LNCAP (cell line): ENCODE measurements at regions not wholly inside any gene's neighbourhood (a gene's known extent, or its start where the extent isn't known, plus 50 kb on each side); places are given as distances from the start of the nearest gene placed in this dataset.

Experiments used
- CTCF ChIP-seq: fragments of 450-650 bp; IDR thresholded peaks from 2 replicates; pipeline ENCODE4 v1.5.1; 2017; ENCODE audit warnings: mild to moderate bottlenecking

- no peak for TF ChIP-seq CTCF
Measured at GRCh38 chr9:25260046-25260445, 418.2 kb downstream of the TUSC1 start.

DNA sequence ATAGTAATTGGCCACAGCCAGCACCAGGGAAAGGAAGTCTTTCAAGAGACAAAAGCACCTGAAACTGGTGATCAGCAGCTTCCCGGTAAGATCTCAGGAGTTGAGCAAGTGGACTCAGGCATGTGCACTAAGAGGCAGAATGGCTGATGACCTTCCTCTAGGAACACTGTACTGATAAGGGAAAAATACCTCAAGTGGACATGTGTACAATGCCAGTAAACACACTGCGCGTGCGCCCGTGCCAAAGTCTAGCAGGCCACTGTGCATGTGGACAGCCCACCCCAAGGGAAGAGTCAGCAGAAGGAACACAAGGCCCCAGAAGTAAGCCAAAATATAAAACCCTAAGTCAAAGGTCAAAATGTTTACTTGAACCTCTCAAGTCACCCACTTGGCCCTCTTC, 423.0 kb downstream of the TUSC1 start:
- no peak for TF ChIP-seq CTCF

- TF ChIP-seq CTCF, result no peak
Measured at GRCh38 chr9:25254051-25254450, 424.2 kb downstream of the TUSC1 start.

- no peak for TF ChIP-seq CTCF
Measured at GRCh38 chr9:25241421-25241820, 436.8 kb downstream of the TUSC1 start.

DNA sequence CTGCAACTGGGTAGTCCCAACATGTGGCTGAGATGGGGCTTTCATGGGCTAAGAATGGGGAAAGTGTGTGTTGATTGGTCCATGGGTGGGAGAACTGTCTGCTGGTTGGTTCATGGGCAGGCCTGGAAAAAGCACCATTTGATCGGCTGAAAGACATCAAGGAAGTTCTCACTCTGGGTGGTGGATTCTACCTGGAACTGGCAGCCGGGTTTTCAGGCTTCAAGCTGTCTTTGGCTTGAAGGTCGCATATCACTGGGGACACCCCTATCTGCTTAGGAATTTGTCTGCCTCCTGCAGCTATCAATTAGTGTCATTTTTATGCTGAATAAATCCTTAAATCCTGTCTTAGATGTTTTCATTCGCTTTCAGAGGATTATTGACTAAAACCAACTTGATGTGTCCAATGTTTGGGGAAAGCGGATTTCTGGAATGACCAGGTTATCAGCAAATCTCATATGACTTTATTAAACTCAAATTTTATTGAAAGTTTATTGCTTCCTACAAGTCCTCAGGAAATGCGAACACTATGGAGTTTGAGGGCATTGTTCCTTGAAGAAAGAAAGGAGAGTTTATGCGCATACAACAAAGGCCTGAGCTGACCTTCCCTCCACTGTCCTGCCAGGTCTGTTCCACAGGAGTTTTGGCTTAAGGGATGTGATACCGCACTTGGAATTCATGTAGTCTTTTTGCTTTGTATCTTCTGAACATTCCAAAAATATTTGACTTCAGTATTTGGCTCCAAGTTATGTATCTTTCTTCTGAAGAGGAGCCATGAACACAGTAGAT, 451.1 kb downstream of the TUSC1 start:
- TF ChIP-seq CTCF, result no peak

DNA sequence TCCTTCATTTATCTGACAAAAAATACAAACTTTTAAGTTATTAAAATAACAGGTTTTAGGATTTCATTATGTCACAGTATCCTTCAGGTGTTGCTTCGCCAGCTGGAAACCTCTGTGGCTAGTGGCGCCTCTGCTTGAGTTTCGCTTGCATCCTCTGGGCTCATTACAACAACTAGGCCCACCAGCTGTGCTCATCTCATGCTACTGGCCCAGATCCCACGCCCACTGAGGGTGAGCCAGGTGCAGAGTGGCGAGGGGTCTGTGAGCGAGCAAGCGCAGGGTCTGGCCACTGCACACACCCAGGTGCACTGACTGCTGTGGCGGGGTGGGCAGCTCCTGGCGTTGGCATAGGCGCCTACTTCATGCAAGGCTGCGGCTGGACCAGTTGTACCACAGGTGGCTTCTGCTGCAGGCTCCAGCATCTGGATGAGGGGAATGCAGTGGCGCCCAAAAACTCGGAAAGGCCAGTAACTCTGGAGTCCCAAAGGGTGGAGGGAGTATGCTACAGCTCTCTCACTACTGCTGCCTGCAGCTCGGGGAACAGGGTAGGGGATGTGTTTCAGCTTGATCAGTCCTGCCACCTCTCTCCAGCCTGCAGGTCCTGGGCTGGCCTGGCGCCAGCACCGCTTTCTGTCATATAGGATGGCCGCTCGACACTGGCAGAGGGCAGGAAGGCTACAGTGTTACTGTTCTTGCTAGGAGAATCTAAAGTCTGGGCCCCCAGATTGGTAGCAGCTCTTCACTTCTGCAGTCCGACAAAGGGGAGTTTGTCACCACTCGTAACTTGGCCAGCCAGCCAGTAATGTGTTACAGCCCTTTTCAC, 452.1 kb downstream of the TUSC1 start:
- TF ChIP-seq CTCF, result no peak

DNA sequence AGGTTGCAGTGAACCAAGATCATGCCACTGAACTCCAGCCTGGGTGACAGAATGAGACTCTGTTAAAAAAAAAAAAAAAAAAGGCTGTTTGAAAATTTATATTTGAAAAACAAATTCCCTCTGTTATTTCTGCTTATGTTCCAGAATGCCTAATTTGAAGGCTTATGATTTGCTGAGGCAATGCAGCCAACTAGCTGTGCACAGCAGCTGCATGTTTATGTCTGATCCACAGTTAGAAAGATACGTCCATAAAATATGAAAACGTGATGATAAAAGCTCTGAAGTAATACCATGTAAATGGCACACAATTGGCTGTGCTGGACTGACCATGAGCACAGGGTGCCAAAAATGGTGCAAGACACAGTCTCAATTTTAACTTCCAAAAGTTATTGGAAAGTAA, 453.2 kb downstream of the TUSC1 start:
- no peak for TF ChIP-seq CTCF
